ENCODE measurements at regions not wholly inside any gene's neighbourhood (a gene's known extent, or its start where the extent isn't known, plus 50 kb on each side); places are given as distances from the start of the nearest gene placed in this dataset.

- Mint-ChIP-seq H3K27ac (peak overlapping the region; percentile 46), H3K4me1 (peaks cover 6% of the 10 kb centered on the region), H3K36me3 (no peaks in the 10 kb centered on the region), H3K9me3 (no peaks in the 10 kb centered on the region), H3K4me3 (no peak overlapping the region), H3K27me3 (ENCODE audit: insufficient read depth, low read depth) (no peaks in the 10 kb centered on the region)
- Histone ChIP-seq H3K27me3 (no peaks in the 10 kb centered on the region), H3K79me2 (ENCODE audit: low read depth) (no peaks in the 10 kb centered on the region), H3K9ac (no peak overlapping the region), H3K36me3 (no peaks in the 10 kb centered on the region), H3K27ac (no peak overlapping the region), H3K9me3 (ENCODE audit: low read depth) (no peaks in the 10 kb centered on the region), H3K4me2 (no peak overlapping the region), H3F3A (ENCODE audit: low read depth) (no peaks in the 10 kb centered on the region), H3K4me1 (no peaks in the 10 kb centered on the region), H4K20me1 (ENCODE audit: low read depth) (no peaks in the 10 kb centered on the region), H3K4me3 (no peak overlapping the region), H2AFZ (replicated peaks) (no peak overlapping the region)
- no peak for TF ChIP-seq CTCF (IDR thresholded peaks at IDR 0.05)
- no peak for TF ChIP-seq EZH2phosphoT487 (IDR thresholded peaks at IDR 0.05)
- TF ChIP-seq EZH2 (IDR thresholded peaks at IDR 0.05), result no peak
- no peak for DNase-seq (ENCODE audit: low spot score)
Measured at GRCh38 chr6:74152096-74152675, 456.2 kb downstream of the CD109 start.

GRCh38 chr6:74145931-74146330 lies 449.9 kb downstream of the CD109 start:
- Mint-ChIP-seq H3K36me3 (no peaks in the 10 kb centered on the region), H3K27me3 (ENCODE audit: insufficient read depth, low read depth) (no peaks in the 10 kb centered on the region), H3K4me3 (no peak overlapping the region), H3K27ac (no peak overlapping the region), H3K4me1 (no peaks in the 10 kb centered on the region), H3K9me3 (no peaks in the 10 kb centered on the region)
- no peak overlapping the region for H2AFZ ChIP-seq (replicated peaks)
- H3K27me3 ChIP-seq, result no peaks in the 10 kb centered on the region
- no peaks in the 10 kb centered on the region for H3K36me3 ChIP-seq
- H4K20me1 ChIP-seq (ENCODE audit: low read depth), result no peaks in the 10 kb centered on the region
- no peaks in the 10 kb centered on the region for H3K79me2 ChIP-seq (ENCODE audit: low read depth)
- no peaks in the 10 kb centered on the region for H3F3A ChIP-seq (ENCODE audit: low read depth)
- H3K4me3 ChIP-seq, result no peak overlapping the region
- H3K4me2 ChIP-seq, result no peak overlapping the region
- no peaks in the 10 kb centered on the region for H3K4me1 ChIP-seq
- TF ChIP-seq EZH2phosphoT487 (IDR thresholded peaks at IDR 0.05) (no peak), EZH2 (IDR thresholded peaks at IDR 0.05) (no peak), CTCF (IDR thresholded peaks at IDR 0.05) (no peak)
- no peak overlapping the region for H3K9ac ChIP-seq
- H3K9me3 ChIP-seq (ENCODE audit: low read depth), result no peaks in the 10 kb centered on the region
- H3K27ac ChIP-seq, result no peak overlapping the region
- DNase-seq (ENCODE audit: low spot score), result no peak

GRCh38 chr6:74137911-74138310 lies 441.9 kb downstream of the CD109 start:
- Histone ChIP-seq H3K27ac (no peak overlapping the region), H3K79me2 (ENCODE audit: low read depth) (no peaks in the 10 kb centered on the region), H3K4me3 (no peak overlapping the region), H3K27me3 (no peaks in the 10 kb centered on the region), H3K4me2 (no peak overlapping the region), H3F3A (ENCODE audit: low read depth) (no peaks in the 10 kb centered on the region), H2AFZ (replicated peaks) (no peak overlapping the region), H3K9ac (no peak overlapping the region), H4K20me1 (ENCODE audit: low read depth) (no peaks in the 10 kb centered on the region), H3K4me1 (no peaks in the 10 kb centered on the region), H3K36me3 (no peaks in the 10 kb centered on the region), H3K9me3 (ENCODE audit: low read depth) (no peaks in the 10 kb centered on the region)
- no peak for TF ChIP-seq CTCF (IDR thresholded peaks at IDR 0.05)
- TF ChIP-seq EZH2 (IDR thresholded peaks at IDR 0.05), result no peak
- no peak for TF ChIP-seq EZH2phosphoT487 (IDR thresholded peaks at IDR 0.05)
- no peaks in the 10 kb centered on the region for H3K27me3 Mint-ChIP-seq (ENCODE audit: insufficient read depth, low read depth)
- no peak overlapping the region for H3K27ac Mint-ChIP-seq
- H3K4me3 Mint-ChIP-seq, result no peak overlapping the region
- no peak for DNase-seq (ENCODE audit: low spot score)
- H3K9me3 Mint-ChIP-seq, result no peaks in the 10 kb centered on the region
- H3K4me1 Mint-ChIP-seq, result peaks cover 2% of the 10 kb centered on the region
- no peaks in the 10 kb centered on the region for H3K36me3 Mint-ChIP-seq
